Activated gamma-delta T cell treated with Interleukin-2 at 50 U/mL for 16 hours (primary cell): ENCODE measurements at regions not wholly inside any gene's neighbourhood (a gene's known extent, or its start where the extent isn't known, plus 50 kb on each side); places are given as distances from the start of the nearest gene placed in this dataset.

Experiments
- DNase-seq: peaks from one replicate; pipeline ENCODE4 v3.0.0-alpha.2; 2020

GRCh38 chr16:82488460-82488859, 138.3 kb upstream of the CDH13 start:
- no peak for DNase-seq

- DNase-seq = no peak
Observed at GRCh38 chr16:82481455-82481854, 145.3 kb upstream of the CDH13 start.

- DNase-seq = no peak
Observed at GRCh38 chr16:82476786-82477185, 150.0 kb upstream of the CDH13 start.

GRCh38 chr16:82470620-82471152, 156.1 kb upstream of the CDH13 start:
- no peak for DNase-seq

DNA sequence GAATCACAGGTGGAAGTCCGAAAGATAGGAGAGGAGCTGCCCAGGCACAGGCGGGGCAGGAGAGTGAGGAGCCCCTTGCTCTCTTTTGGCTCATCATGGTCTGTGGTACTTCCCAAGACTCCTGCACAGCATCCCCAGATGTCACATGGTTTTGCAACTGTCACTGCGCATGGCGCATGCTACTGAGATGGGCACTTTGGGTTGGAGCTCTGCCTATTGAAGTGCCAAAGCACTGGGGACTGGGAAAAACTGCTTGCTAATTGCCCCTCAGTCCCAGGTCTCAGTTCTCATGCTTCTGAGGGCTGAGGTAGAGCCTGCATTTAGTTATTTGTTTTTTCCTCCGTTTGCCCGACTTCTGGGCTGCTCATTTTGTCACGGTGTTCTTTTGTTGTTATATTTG, 156.8 kb upstream of the CDH13 start:
- DNase-seq = no peak

DNA sequence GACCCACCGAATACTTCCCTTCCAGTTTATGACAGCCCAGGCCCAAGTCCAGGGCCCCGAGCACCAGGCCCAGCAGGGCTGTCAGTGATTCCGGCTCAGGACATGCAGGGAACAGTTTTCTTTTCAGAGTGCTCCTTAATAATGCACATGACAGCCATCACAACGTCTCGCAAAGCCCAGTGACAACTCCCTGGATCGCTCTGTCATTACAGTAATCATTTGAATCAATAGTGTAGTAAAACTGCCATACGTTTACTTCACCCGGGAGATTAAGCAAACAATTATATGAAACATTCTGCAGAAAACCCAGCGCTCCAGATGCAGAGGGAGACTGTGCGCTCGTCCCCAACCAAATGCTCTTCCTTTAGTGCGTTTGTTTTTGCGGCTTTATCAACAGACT, 162.6 kb upstream of the CDH13 start:
- no peak for DNase-seq

GRCh38 chr16:82460766-82461165, 166.0 kb upstream of the CDH13 start:
- no peak for DNase-seq

GRCh38 chr16:82459580-82460256, 167.1 kb upstream of the CDH13 start:
- no peak for DNase-seq

GRCh38 chr16:82456683-82457082, 170.1 kb upstream of the CDH13 start:
- DNase-seq = peak; percentile 12

GRCh38 chr16:82454566-82454965, 172.2 kb upstream of the CDH13 start:
- no peak for DNase-seq

DNA sequence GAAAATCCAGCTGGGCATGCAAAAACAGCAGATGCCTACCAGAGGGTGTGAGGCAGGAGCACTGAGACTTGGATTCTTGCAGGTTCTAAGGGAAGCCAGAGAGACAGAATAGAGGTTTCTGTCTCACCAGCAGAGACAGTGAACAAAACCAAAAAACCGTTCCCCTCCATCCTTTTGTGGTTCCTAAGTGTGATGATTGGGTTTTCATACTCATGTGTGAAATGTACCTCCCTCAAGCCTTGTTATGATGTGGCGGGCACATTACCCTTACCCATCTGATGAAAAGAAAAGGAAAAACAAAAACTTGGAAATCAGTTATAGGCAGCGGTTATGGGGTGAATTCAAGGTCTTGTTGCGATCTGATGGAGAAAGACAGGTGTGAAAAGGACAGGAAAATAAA, 172.6 kb upstream of the CDH13 start:
- no peak for DNase-seq

- no peak for DNase-seq
Observed at GRCh38 chr16:82452004-82452756, 174.6 kb upstream of the CDH13 start.

- no peak for DNase-seq
Observed at GRCh38 chr16:82451449-82451848, 175.3 kb upstream of the CDH13 start.

DNA sequence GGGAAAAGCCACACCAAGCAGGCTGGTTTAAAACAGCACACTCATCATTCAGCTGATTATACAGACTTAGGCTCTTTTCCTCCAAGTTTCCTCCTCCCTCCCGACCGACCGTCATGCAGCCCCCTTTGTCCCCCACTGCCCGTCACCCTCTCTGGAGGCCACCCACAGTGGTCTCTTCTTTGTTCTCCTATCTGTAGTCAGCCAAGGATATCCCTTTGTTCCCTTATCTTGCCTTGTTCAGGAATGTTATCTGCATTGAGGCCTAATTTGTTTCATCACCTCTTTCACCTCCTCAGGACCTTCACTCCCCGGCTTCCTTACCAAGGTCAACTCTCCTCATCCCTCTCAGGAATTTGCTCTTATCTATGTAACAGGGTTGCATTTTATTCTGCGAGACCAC, 186.4 kb upstream of the CDH13 start:
- DNase-seq = no peak

DNA sequence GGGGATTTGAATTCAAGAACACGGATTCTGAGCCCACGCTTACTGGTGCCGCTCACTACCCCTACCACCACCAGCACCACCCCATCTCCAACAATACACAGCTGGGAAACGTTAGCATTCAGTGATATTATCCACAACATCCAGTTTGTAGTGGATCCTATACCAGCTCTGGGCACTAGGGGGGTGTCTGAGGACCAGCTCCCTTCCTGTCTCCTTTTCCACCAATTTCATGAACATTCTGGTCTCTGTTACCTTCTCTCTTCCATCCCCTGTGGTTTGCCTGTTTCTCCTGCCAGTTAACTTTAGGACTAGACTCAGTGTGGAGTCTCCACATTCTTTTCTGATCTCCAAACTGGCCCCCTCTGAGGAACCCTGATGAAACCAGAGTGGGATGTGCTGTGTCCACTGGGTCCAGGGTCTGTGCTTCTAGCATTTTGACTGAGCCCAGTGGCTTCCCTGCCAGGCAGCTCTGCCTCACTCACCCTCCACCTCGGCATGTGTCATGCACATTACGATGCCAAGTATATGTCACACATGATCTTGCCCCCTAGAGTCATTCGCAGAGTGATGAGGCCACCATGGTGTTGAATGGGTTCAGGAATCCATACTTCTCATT, 187.0 kb upstream of the CDH13 start:
- no peak for DNase-seq

DNA sequence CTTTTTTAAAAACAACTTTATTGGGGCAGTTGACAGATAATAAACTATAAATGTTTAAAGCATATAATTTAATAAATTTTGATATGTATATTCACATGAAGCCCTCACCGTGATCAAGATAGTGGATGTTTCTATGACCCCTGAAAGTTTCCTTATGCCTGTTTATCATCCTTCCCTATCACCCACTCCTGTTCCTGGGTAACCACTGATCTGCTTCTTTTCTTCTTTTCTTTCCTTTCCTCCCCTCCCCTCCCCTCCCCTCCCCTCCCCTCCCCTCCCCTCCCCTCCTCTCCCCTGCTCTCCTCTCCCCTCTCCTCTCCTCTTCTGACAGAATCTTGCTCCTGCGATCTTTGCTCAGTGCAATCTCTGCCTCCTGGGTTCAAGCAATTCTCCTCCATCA, 193.7 kb upstream of the CDH13 start:
- no peak for DNase-seq

DNA sequence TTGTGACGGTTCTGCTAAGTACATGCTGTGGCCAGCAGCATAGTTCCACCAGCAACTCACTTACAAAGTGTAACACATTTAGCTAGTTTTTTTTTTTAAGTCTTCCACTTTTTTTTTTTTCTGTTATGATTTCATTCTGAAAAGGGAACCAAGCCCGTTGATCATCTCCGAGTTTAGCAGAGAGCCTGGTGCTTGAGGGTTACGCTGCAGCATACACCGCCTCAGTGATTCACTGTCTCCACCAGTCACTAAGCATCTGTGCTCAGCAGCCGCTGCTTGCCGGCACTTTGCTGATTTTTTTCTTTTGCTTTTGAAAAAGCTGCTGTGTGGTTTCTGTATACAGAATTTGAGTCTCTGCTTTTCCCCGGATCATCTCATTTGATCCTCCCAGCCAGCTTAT, 194.5 kb upstream of the CDH13 start:
- no peak for DNase-seq

DNA sequence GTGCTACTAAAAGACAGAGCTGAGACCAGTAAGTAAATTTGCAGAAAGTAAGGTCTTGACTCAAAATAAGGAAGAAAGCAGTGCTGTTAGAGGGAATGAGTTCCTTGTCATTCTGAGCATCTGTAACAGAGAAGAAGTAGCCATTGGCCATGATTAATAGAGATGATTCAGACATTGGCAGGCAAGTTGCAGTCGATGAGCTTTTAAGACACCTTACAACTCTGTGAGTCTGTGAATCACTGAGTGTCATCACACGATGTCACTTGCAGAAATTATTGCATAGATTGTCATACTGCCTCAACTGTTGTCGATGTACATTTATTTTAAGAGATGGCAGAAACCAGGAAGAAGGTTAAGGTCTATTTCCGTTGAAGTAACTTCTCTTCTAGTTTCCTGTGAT, 201.1 kb upstream of the CDH13 start:
- no peak for DNase-seq

DNA sequence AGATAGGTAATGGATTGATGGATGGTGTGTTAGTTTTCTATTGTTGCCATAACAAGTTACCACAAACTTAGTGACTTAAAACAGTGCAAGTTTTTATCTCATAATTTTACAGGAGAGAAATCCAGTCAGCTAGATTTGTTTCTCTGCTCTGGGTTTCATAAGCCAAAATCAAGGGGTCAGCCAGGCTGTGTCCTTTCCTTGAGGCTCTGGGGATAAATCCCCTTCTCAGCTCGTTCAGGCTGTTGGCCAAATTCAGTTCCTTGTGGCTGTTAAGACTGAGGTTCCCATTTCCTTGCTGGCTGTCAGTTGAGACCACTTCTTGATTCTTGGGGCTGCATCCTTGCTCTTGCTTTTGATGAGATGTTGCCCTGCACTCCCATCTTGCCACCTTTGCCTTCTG, 204.9 kb upstream of the CDH13 start:
- no peak for DNase-seq

- no peak for DNase-seq
Observed at GRCh38 chr16:82419332-82419731, 207.4 kb upstream of the CDH13 start.

DNA sequence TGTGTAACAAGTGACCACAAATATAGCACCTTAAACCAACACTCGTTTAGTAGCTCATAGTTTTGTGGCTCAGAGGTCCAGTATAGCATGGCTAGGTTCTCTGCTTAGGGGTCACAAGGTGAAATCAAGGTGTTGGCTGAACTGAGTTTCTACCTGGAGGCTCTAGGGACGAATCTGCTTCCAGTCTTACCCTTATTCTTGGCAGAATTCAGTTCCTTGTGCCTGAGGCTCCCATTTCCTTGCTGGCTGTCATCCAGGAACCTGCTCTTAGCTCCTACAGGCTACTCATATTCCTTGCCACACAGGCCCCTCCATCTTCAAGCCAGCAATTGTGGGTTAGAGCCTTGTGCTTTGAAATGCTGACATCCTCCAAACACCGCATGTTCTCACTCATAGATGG, 212.3 kb upstream of the CDH13 start:
- no peak for DNase-seq

- DNase-seq = no peak
Observed at GRCh38 chr16:82412770-82413169, 214.0 kb upstream of the CDH13 start.

DNA sequence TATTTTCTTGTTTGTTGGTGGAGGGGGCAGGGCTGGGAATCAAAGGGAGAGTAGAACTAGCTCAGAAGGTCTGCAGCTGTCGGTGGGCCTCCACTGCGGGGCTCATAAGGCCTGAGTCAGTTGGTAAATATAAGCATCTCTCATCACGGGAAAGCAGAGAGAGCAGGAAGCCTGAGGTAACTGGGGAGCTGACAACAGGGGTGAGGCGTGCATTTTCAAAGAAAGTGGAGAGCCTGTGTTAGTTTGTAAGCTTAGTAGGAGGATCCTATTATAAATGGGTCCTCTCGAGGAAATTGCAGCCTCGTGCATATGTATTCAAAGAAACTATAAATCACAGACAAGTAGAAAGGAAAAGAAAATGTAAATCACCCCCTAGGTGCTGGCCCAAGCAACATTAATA, 221.0 kb upstream of the CDH13 start:
- DNase-seq = no peak
